ENCODE measurements at regions not wholly inside any gene's neighbourhood (a gene's known extent, or its start where the extent isn't known, plus 50 kb on each side); places are given as distances from the start of the nearest gene placed in this dataset.

DNA sequence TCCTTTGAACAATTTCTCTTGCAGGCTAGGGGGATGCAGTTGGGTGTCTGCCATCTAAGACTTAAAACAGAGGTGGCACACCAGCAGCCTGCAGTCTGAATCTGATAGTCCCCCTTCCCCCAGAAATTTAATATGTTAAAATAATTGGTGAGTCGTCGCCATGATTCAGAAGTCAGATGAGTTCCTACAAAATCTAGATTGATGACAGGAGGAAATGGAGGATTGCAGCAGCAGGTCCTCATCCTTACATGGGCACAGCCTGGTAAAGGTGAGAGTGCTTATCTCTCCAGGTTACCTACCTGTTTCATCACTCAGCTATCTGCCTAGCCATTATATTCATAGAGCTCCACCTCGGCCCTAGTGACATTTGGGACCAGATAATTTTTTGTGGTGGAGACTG is 112.3 kb downstream of the PCSK1 start:
- TF ChIP-seq, protein P1, sequence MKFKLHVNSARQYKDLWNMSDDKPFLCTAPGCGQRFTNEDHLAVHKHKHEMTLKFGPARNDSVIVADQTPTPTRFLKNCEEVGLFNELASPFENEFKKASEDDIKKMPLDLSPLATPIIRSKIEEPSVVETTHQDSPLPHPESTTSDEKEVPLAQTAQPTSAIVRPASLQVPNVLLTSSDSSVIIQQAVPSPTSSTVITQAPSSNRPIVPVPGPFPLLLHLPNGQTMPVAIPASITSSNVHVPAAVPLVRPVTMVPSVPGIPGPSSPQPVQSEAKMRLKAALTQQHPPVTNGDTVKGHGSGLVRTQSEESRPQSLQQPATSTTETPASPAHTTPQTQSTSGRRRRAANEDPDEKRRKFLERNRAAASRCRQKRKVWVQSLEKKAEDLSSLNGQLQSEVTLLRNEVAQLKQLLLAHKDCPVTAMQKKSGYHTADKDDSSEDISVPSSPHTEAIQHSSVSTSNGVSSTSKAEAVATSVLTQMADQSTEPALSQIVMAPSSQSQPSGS (IDR thresholded peaks at IDR 0.05; ENCODE audit: low read length): no peak
- no peak for TF ChIP-seq YY1 (IDR thresholded peaks at IDR 0.05; ENCODE audit: low read depth, low read length)
- TF ChIP-seq HDAC2 (IDR thresholded peaks at IDR 0.05; ENCODE audit: borderline replicate concordance in 1 of 2, low read depth in 2 of 2, low read length in 2 of 2): no peak
- TF ChIP-seq, protein P2, sequence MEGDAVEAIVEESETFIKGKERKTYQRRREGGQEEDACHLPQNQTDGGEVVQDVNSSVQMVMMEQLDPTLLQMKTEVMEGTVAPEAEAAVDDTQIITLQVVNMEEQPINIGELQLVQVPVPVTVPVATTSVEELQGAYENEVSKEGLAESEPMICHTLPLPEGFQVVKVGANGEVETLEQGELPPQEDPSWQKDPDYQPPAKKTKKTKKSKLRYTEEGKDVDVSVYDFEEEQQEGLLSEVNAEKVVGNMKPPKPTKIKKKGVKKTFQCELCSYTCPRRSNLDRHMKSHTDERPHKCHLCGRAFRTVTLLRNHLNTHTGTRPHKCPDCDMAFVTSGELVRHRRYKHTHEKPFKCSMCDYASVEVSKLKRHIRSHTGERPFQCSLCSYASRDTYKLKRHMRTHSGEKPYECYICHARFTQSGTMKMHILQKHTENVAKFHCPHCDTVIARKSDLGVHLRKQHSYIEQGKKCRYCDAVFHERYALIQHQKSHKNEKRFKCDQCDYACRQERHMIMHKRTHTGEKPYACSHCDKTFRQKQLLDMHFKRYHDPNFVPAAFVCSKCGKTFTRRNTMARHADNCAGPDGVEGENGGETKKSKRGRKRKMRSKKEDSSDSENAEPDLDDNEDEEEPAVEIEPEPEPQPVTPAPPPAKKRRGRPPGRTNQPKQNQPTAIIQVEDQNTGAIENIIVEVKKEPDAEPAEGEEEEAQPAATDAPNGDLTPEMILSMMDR (IDR thresholded peaks at IDR 0.05; ENCODE audit: control extremely low read depth in 1 of 3, insufficient read depth in 1 of 3, low read depth in 1 of 3, low read length in 3 of 3): no peak
- no peak for TF ChIP-seq TEAD4 (IDR thresholded peaks at IDR 0.05; ENCODE audit: low read depth, low read length)
- TF ChIP-seq EZH2 (IDR thresholded peaks at IDR 0.05; ENCODE audit: low read depth, low read length, severe bottlenecking): no peak
- no peak for TF ChIP-seq CEBPB (IDR thresholded peaks at IDR 0.05; ENCODE audit: low read depth, low read length)
- TF ChIP-seq JUND (IDR thresholded peaks at IDR 0.05; ENCODE audit: low read length): no peak
- no peak for TF ChIP-seq CHD2 (IDR thresholded peaks at IDR 0.05; ENCODE audit: low read length)
- TF ChIP-seq RFX5 (IDR thresholded peaks at IDR 0.05; ENCODE audit: borderline replicate concordance, low read depth, low read length): no peak
- TF ChIP-seq SIN3A (conservative IDR thresholded peaks at IDR 0.05 in 1 of 2, IDR thresholded peaks at IDR 0.05 in 1 of 2; ENCODE audit: low read depth in 1 of 2, low read length in 2 of 2): no peak
- TF ChIP-seq TBP (IDR thresholded peaks at IDR 0.05; ENCODE audit: low read depth, low read length): no peak
- TF ChIP-seq, protein P3, sequence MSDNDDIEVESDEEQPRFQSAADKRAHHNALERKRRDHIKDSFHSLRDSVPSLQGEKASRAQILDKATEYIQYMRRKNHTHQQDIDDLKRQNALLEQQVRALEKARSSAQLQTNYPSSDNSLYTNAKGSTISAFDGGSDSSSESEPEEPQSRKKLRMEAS (IDR thresholded peaks at IDR 0.05): no peak

Measured in H1 (cell line).